ENCODE measurements at regions not wholly inside any gene's neighbourhood (a gene's known extent, or its start where the extent isn't known, plus 50 kb on each side); places are given as distances from the start of the nearest gene placed in this dataset.

GRCh38 chr2:226095058-226095457 lies 695.5 kb downstream of the NYAP2 start (continued):
- TF ChIP-seq ZNF462 (CRISPR knock-in tag; IDR thresholded peaks at IDR 0.05) (no peak), JUNB (IDR thresholded peaks at IDR 0.05; ENCODE audit: unreplicated experiment) (no peak), ETS1 (IDR thresholded peaks at IDR 0.05) (no peak), ZNF114 (CRISPR knock-in tag; IDR thresholded peaks at IDR 0.05) (no peak), CTCF (conservative IDR thresholded peaks at IDR 0.05; ENCODE audit: low read depth in 2 of 2) (no peak), POLR2AphosphoS5 (IDR thresholded peaks at IDR 0.05; ENCODE audit: low read depth) (no peak)

- Mint-ChIP-seq H3K27ac (no peak overlapping the region), H3K27me3 (ENCODE audit: insufficient read depth, low read depth, poor library complexity) (no peaks in the 10 kb centered on the region), H3K4me1 (peaks cover 3% of the 10 kb centered on the region; the same call in 1 of the 3 replicates), H3K9me3 (peaks cover 12% of the 10 kb centered on the region; the same call in 2 of the 3 replicates), H3K4me3 (no peak overlapping the region), H3K36me3 (ENCODE audit: low read depth) (peaks cover 3% of the 10 kb centered on the region; the same call in 1 of the 3 replicates)
- no peak overlapping the region for H2AFZ ChIP-seq
- H3K4me3 ChIP-seq: no peak overlapping the region
- no peaks in the 10 kb centered on the region for H3K79me2 ChIP-seq (replicated peaks; ENCODE audit: insufficient read depth)
- 0 out of 2 replicates have a peak, but pooled peaks cover 2% of the 10 kb centered on the region for H3K9me2 ChIP-seq (ENCODE audit: insufficient read depth)
- no peak overlapping the region for H3K27ac ChIP-seq (ENCODE audit: low read depth)
- H4K20me1 ChIP-seq (replicated peaks; ENCODE audit: insufficient read depth): no peaks in the 10 kb centered on the region
- H3K27me3 ChIP-seq (ENCODE audit: insufficient read depth): no peaks in the 10 kb centered on the region
- no peak for ATAC-seq
- no peak overlapping the region for H3K4me2 ChIP-seq
- H3K4me1 ChIP-seq (ENCODE audit: insufficient read depth): peaks cover 5% of the 10 kb centered on the region
- no peak for DNase-seq (ENCODE audit: low spot score)
- no peaks in the 10 kb centered on the region for H3K36me3 ChIP-seq (ENCODE audit: insufficient read depth)
- no peaks in the 10 kb centered on the region for H3F3A ChIP-seq (replicated peaks; ENCODE audit: low read depth)
- TF ChIP-seq ETS1 (IDR thresholded peaks at IDR 0.05) (no peak), EZH2 (IDR thresholded peaks at IDR 0.05; ENCODE audit: low read depth, unreplicated experiment) (no peak), REST (IDR thresholded peaks at IDR 0.05; ENCODE audit: unreplicated experiment) (no peak), ZNF114 (CRISPR knock-in tag; IDR thresholded peaks at IDR 0.05) (no peak), ZNF331 (CRISPR knock-in tag; IDR thresholded peaks at IDR 0.05; ENCODE audit: low read depth) (no peak), STAT1 (IDR thresholded peaks at IDR 0.05; ENCODE audit: unreplicated experiment) (no peak)
These were observed 693.9 kb downstream of the NYAP2 start for GRCh38 chr2:226093364-226093763.
